Adrenal gland (tissue), 9 donors: ENCODE measurements at regions not wholly inside any gene's neighbourhood (a gene's known extent, or its start where the extent isn't known, plus 50 kb on each side); places are given as distances from the start of the nearest gene placed in this dataset.

Experiments used
- DNase-seq, 7 donors: peaks; one replicate each; pipeline ENCODE4 v3.0.0-alpha.2; 2019 to 2020
- H3K27ac ChIP-seq, 5 donors: fragments of 200-600 bp; sonication (generic) in 4 of 5; 1 replicate in 3 of 5; 2 replicates in 2 of 5; pipeline versions ENCODE4 v1.5.1 to v1.8.0; 2016 to 2020; ENCODE audit warnings: mild to moderate bottlenecking in 1 of 5
- H3K27me3 ChIP-seq: fragments of 200-600 bp; 2 replicates; pipeline ENCODE4 v1.8.0; 2021
- H3K36me3 ChIP-seq, 2 donors: fragments of 200-600 bp; replicated peaks in 1 of 2; 1 replicate in 1 of 2; 2 replicates in 1 of 2; pipeline versions ENCODE4 v1.5.1 to v1.8.0; 2018 to 2022
- H3K4me1 ChIP-seq, 2 donors: fragments of 200-600 bp; replicated peaks in 1 of 2; 1 replicate in 1 of 2; 2 replicates in 1 of 2; pipeline versions ENCODE4 v1.5.1 to v1.8.0; 2018 to 2021
- H3K4me3 ChIP-seq, 4 donors: fragments of 200-600 bp; sonication (generic) in 3 of 4; one replicate each; pipeline ENCODE4 v1.5.1; 2016 to 2018
- H3K9me3 ChIP-seq, 3 donors: fragments of 200-600 bp; sonication (generic) in 1 of 3; replicated peaks in 1 of 3; 1 replicate in 2 of 3; 2 replicates in 1 of 3; pipeline versions ENCODE4 v1.5.1 to v1.8.0; 2016 to 2021
- POLR2A ChIP-seq, 2 donors: fragments of 450-650 bp; IDR thresholded peaks; one replicate each; pipeline ENCODE4 v1.6.1; 2017; ENCODE audit warnings: antibody characterized with exemption in 2 of 2, mild to moderate bottlenecking in 2 of 2, moderate library complexity in 1 of 2
- WGBS, 4 donors: extraction: QIAGEN DNeasy Blood & Tissue Kit in 2 of 4; methylation state at CpG; one replicate each; pipeline versions ENCODE4 v1.1.5 to v1.1.7; 2013 to 2017; 5-methylcytosine and 5-hydroxymethylcytosine counted together
- intact Hi-C, 2 donors: fragments of 100-400 bp; cut with DNase I; formaldehyde crosslinking; loops; one replicate each; pipeline versions ENCODE4 v1.14.1 to v1.15.0; 2022 to 2023
- TF ChIP-seq, protein P1 (sequence below), 6 experiments: fragments of 450-650 bp in 4 of 6; fragments of 200-600 bp in 2 of 6; sonication (generic) in 1 of 6; IDR thresholded peaks; 1 replicate in 5 of 6; 2 replicates in 1 of 6; pipeline versions ENCODE4 v1.5.1 to v1.8.0; 2016 to 2021; ENCODE audit warnings: antibody characterized with exemption in 6 of 6, mild to moderate bottlenecking in 2 of 6, moderate library complexity in 1 of 6
- donor health status: healthy with polysubstance abuse.
- donor health status: Bipolar disorder and iron deficiency.
- donor health status: DM: yes; HTN: yes; CAD: no.
- donor health status: DM: no; HTN: no; CAD: no.
- donor health status: DM: no; HTN: no; CAD: no.

GRCh38 chr2:42874949-42875801 lies 82.8 kb upstream of the HAAO start:
- Histone ChIP-seq H3K4me3 (no peak overlapping the region), H3K27me3 (no peaks in the 10 kb centered on the region), H3K27ac (peak overlapping the region in 3 of 5 donors; percentile 21 to 87 (median 60)), H3K4me1 (peaks cover 5 to 38% of the 10 kb centered on the region in 2 donors), H3K36me3 (no peaks in the 10 kb centered on the region), H3K9me3 (no peaks in the 10 kb centered on the region)
- TF ChIP-seq POLR2A (IDR thresholded peaks at IDR 0.05) = no peak
- TF ChIP-seq, protein P1, sequence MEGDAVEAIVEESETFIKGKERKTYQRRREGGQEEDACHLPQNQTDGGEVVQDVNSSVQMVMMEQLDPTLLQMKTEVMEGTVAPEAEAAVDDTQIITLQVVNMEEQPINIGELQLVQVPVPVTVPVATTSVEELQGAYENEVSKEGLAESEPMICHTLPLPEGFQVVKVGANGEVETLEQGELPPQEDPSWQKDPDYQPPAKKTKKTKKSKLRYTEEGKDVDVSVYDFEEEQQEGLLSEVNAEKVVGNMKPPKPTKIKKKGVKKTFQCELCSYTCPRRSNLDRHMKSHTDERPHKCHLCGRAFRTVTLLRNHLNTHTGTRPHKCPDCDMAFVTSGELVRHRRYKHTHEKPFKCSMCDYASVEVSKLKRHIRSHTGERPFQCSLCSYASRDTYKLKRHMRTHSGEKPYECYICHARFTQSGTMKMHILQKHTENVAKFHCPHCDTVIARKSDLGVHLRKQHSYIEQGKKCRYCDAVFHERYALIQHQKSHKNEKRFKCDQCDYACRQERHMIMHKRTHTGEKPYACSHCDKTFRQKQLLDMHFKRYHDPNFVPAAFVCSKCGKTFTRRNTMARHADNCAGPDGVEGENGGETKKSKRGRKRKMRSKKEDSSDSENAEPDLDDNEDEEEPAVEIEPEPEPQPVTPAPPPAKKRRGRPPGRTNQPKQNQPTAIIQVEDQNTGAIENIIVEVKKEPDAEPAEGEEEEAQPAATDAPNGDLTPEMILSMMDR (IDR thresholded peaks at IDR 0.05) = no peak
- 49 to 78% (median 68%) methylated on average over 16 to 20 of the region's 20 CpGs for WGBS, 4 donors
- intact Hi-C loops = no loop called here
- peak in 5 of 7 donors; percentile 25 to 66 (median 45) for DNase-seq

DNA sequence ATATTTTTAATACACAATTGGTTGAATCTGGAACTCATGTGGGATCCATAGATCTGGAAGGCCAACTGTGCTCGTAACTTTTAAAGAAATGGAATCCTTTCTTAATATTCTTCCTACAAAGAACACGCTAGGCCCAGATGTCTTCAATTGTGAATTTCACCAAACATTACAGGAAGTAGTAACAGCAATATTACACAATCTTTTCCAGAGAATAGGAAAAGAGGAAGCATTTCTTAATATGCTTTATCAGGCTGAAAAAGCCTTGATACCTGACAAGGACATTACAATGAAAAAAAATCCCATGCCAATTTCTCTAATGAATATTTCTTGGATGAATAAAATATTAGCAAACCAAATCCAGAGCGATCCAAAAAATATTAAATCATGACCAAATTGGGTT lies 80.3 kb upstream of the HAAO start:
- WGBS, 4 donors = 24 to 30% (median 28%) methylated on average over 3 of the region's 3 CpGs
- Histone ChIP-seq H3K36me3 (no peaks in the 10 kb centered on the region), H3K27ac (peak overlapping the region in 4 of 5 donors; percentile 11 to 44 (median 26)), H3K9me3 (no peaks in the 10 kb centered on the region), H3K4me3 (no peak overlapping the region), H3K27me3 (no peaks in the 10 kb centered on the region), H3K4me1 (peaks cover 0 to 23% of the 10 kb centered on the region in 2 donors)
- intact Hi-C loops = no loop called here
- no peak for TF ChIP-seq POLR2A (IDR thresholded peaks at IDR 0.05)
- TF ChIP-seq, protein P1 (IDR thresholded peaks at IDR 0.05) = no peak
- DNase-seq = no peak

GRCh38 chr2:42871372-42871771 lies 79.0 kb upstream of the HAAO start:
- H3K4me1 ChIP-seq = peaks cover 3 to 33% of the 10 kb centered on the region in 2 donors
- H3K9me3 ChIP-seq = no peaks in the 10 kb centered on the region
- H3K27ac ChIP-seq = no peak overlapping the region
- intact Hi-C loops = no loop called here
- H3K36me3 ChIP-seq = no peaks in the 10 kb centered on the region
- no peak for DNase-seq
- no peak overlapping the region for H3K4me3 ChIP-seq
- TF ChIP-seq, protein P1 (IDR thresholded peaks at IDR 0.05) = no peak
- no peak for TF ChIP-seq POLR2A (IDR thresholded peaks at IDR 0.05)
- WGBS, 4 donors = 87 to 93% (median 88%) methylated on average over 4 of the region's 4 CpGs
- H3K27me3 ChIP-seq = no peaks in the 10 kb centered on the region

- H3K4me1 ChIP-seq = peaks cover 3 to 23% of the 10 kb centered on the region in 2 donors
- WGBS, 4 donors = 89 to 93% (median 91%) methylated on average over 2 of the region's 2 CpGs
- no peaks in the 10 kb centered on the region for H3K36me3 ChIP-seq
- intact Hi-C loops = loop anchor here in 1 of 2 donors (10.0 kb wide), 1 partner anchor 56 kb away; no protein-coding TSS in a partner anchor
- H3K27ac ChIP-seq = no peak overlapping the region
- no peak overlapping the region for H3K4me3 ChIP-seq
- DNase-seq = no peak
- no peaks in the 10 kb centered on the region for H3K9me3 ChIP-seq
- no peaks in the 10 kb centered on the region for H3K27me3 ChIP-seq
- TF ChIP-seq, protein P1 (IDR thresholded peaks at IDR 0.05) = no peak
- no peak for TF ChIP-seq POLR2A (IDR thresholded peaks at IDR 0.05)
Observed at GRCh38 chr2:42868874-42869273, 76.5 kb upstream of the HAAO start.
